Neural cell (in vitro differentiated cells): ENCODE measurements at regions not wholly inside any gene's neighbourhood (a gene's known extent, or its start where the extent isn't known, plus 50 kb on each side); places are given as distances from the start of the nearest gene placed in this dataset.
A peak's percentile ranks its signal among the peaks of the same experiment; 100 is the strongest.

ENCODE experiments used
- H2AFZ ChIP-seq: fragments of 200-600, 300-800 bp; sonication (generic), shearing (Covaris generic); 2 replicates; pipeline ENCODE4 v1.6.0; 2014; ENCODE audit warnings: low read depth, mild to moderate bottlenecking, antibody characterized with exemption, low read length, moderate library complexity
- H3F3A ChIP-seq: fragments of 200-600 bp; shearing (Covaris generic); 2 replicates; pipeline ENCODE4 v1.6.1; 2016; ENCODE audit warnings: mild to moderate bottlenecking, moderate library complexity, mixed read lengths, antibody characterized with exemption, low read length; ENCODE audit not compliant: insufficient read depth, poor library complexity, severe bottlenecking
- H3K27ac ChIP-seq: fragments of 200-600, 300-800 bp; sonication (generic), shearing (Covaris generic); 2 replicates; pipeline ENCODE4 v1.5.1; 2014; ENCODE audit warnings: mild to moderate bottlenecking, low read length, moderate library complexity
- H3K27me3 ChIP-seq: fragments of 300-800, 200-600 bp; sonication (generic), shearing (Covaris generic); 2 replicates; pipeline ENCODE4 v1.6.0; 2014; ENCODE audit warnings: mild to moderate bottlenecking, low read depth, low read length, moderate library complexity; ENCODE audit not compliant: insufficient read depth
- H3K36me3 ChIP-seq: fragments of 300-800, 200-600 bp; sonication (generic), shearing (Covaris generic); 2 replicates; pipeline ENCODE4 v1.5.1; 2014; ENCODE audit warnings: mild to moderate bottlenecking, antibody characterized with exemption, low read length, moderate library complexity; ENCODE audit not compliant: insufficient read depth
- H3K4me2 ChIP-seq: fragments of 300-800, 200-600 bp; sonication (generic), shearing (Covaris generic); 2 replicates; pipeline ENCODE4 v1.6.0; 2014; ENCODE audit warnings: mild to moderate bottlenecking, low read length
- H3K4me3 ChIP-seq: fragments of 300-800, 200-600 bp; sonication (generic), shearing (Covaris generic); 2 replicates; pipeline ENCODE4 v1.5.1; 2014; ENCODE audit warnings: mild to moderate bottlenecking, low read length, moderate library complexity
- H3K79me2 ChIP-seq: fragments of 200-600 bp; shearing (Covaris generic); replicated peaks from 2 replicates; pipeline ENCODE4 v1.6.0; 2014; ENCODE audit warnings: mild to moderate bottlenecking, low read length, moderate library complexity; ENCODE audit not compliant: insufficient read depth
- H3K9ac ChIP-seq: fragments of 300-800, 200-600 bp; sonication (generic), shearing (Covaris generic); 2 replicates; pipeline ENCODE4 v1.6.1; 2016; ENCODE audit warnings: mild to moderate bottlenecking, low read length, mixed read lengths
- H3K9me2 ChIP-seq: fragments of 200-600 bp; shearing (Covaris generic); 2 replicates; pipeline ENCODE4 v1.6.1; 2016; ENCODE audit warnings: mild to moderate bottlenecking, low read length, mixed read lengths; ENCODE audit not compliant: insufficient read depth
- H3K9me3 ChIP-seq: fragments of 200-600, 300-800 bp; sonication (generic), shearing (Covaris generic); 2 replicates; pipeline ENCODE4 v1.6.1; 2016; ENCODE audit warnings: mild to moderate bottlenecking, mixed run types, low read length, moderate library complexity, mixed read lengths
- H4K20me1 ChIP-seq: fragments of 200-600 bp; shearing (Covaris generic); 2 replicates; pipeline ENCODE4 v1.6.1; 2016; ENCODE audit warnings: mild to moderate bottlenecking, mixed run types; ENCODE audit not compliant: insufficient read depth
- CTCF ChIP-seq: fragments of 450-650 bp; IDR thresholded peaks from 2 replicates; pipeline ENCODE4 v1.5.1; 2014; ENCODE audit warnings: antibody characterized with exemption, mild to moderate bottlenecking, moderate library complexity; ENCODE audit not compliant: poor library complexity, severe bottlenecking
- EP300 ChIP-seq: fragments of 450-650 bp; conservative IDR thresholded peaks from 2 replicates; pipeline ENCODE4 v1.6.1; 2014; ENCODE audit warnings: antibody characterized with exemption, mild to moderate bottlenecking, moderate library complexity; ENCODE audit not compliant: poor library complexity, severe bottlenecking
- EZH2 ChIP-seq: fragments of 200-600, 300-800 bp; shearing (Covaris generic), sonication (generic); IDR thresholded peaks from 2 replicates; pipeline ENCODE4 v1.6.1; 2014; ENCODE audit warnings: antibody characterized with exemption, low read length, borderline replicate concordance, mild to moderate bottlenecking; ENCODE audit not compliant: insufficient read depth, poor library complexity, severe bottlenecking
- RAD21 ChIP-seq: fragments of 450-650 bp; conservative IDR thresholded peaks from 2 replicates; pipeline ENCODE4 v1.6.1; 2014; ENCODE audit warnings: antibody characterized with exemption, mild to moderate bottlenecking, moderate library complexity
- SMC3 ChIP-seq: fragments of 450-650 bp; conservative IDR thresholded peaks from 2 replicates; pipeline ENCODE4 v1.6.1; 2014; ENCODE audit warnings: antibody characterized with exemption, mild to moderate bottlenecking, moderate library complexity; ENCODE audit not compliant: poor library complexity
- TAF1 ChIP-seq: IDR thresholded peaks from 2 replicates; pipeline ENCODE4 v1.6.1; 2012; ENCODE audit warnings: low read depth

GRCh38 chr4:20538905-20539304 is 161.4 kb upstream of the PACRGL start:
- no peaks in the 10 kb centered on the region for H3F3A ChIP-seq
- no peaks in the 10 kb centered on the region for H3K36me3 ChIP-seq
- H3K27me3 ChIP-seq = no peaks in the 10 kb centered on the region
- H3K79me2 ChIP-seq = no peaks in the 10 kb centered on the region
- H3K27ac ChIP-seq = no peak overlapping the region
- no peak overlapping the region for H3K9ac ChIP-seq
- H2AFZ ChIP-seq = no peak overlapping the region
- no peaks in the 10 kb centered on the region for H3K9me2 ChIP-seq
- H4K20me1 ChIP-seq = no peaks in the 10 kb centered on the region
- no peaks in the 10 kb centered on the region for H3K9me3 ChIP-seq
- H3K4me3 ChIP-seq = no peak overlapping the region
- TF ChIP-seq CTCF (no peak), TAF1 (no peak), EP300 (no peak)
- no peak overlapping the region for H3K4me2 ChIP-seq

- no peak overlapping the region for H3K27ac ChIP-seq
- H2AFZ ChIP-seq = no peak overlapping the region
- H3K9me3 ChIP-seq = no peaks in the 10 kb centered on the region
- H3K9me2 ChIP-seq = no peaks in the 10 kb centered on the region
- no peak for TF ChIP-seq SMC3
- H3K4me3 ChIP-seq = no peak overlapping the region
- no peak overlapping the region for H3K4me2 ChIP-seq
- no peaks in the 10 kb centered on the region for H4K20me1 ChIP-seq
- H3K36me3 ChIP-seq = no peaks in the 10 kb centered on the region
- H3K27me3 ChIP-seq = no peaks in the 10 kb centered on the region
- H3K9ac ChIP-seq = no peak overlapping the region
- no peaks in the 10 kb centered on the region for H3K79me2 ChIP-seq
- H3F3A ChIP-seq = no peaks in the 10 kb centered on the region
These were observed 157.1 kb upstream of the PACRGL start for GRCh38 chr4:20543131-20543530.

GRCh38 chr4:20544645-20545044 is 155.6 kb upstream of the PACRGL start:
- Histone ChIP-seq H3F3A (no peaks in the 10 kb centered on the region), H3K27ac (no peak overlapping the region), H4K20me1 (no peaks in the 10 kb centered on the region), H3K9ac (no peak overlapping the region), H3K4me3 (no peak overlapping the region), H3K36me3 (no peaks in the 10 kb centered on the region), H2AFZ (no peak overlapping the region), H3K9me2 (no peaks in the 10 kb centered on the region), H3K9me3 (no peaks in the 10 kb centered on the region), H3K4me2 (no peak overlapping the region), H3K79me2 (no peaks in the 10 kb centered on the region), H3K27me3 (no peaks in the 10 kb centered on the region)
- TF ChIP-seq EZH2 (no peak), CTCF (peak; percentile 81), SMC3 (peak; percentile 84), RAD21 (peak; percentile 87)
